Hepatocyte (in vitro differentiated cells): ENCODE measurements at regions not wholly inside any gene's neighbourhood (a gene's known extent, or its start where the extent isn't known, plus 50 kb on each side); places are given as distances from the start of the nearest gene placed in this dataset.

Source experiments
- EZH2 ChIP-seq: fragments of 200-600 bp; sonication (generic); IDR thresholded peaks from 2 replicates; pipeline ENCODE4 v1.6.1; 2016; ENCODE audit warnings: antibody characterized with exemption, mild to moderate bottlenecking, borderline replicate concordance
- EZH2phosphoT487 ChIP-seq: fragments of 200-600 bp; sonication (generic); IDR thresholded peaks from one replicate; pipeline ENCODE4 v1.6.1; 2018; ENCODE audit warnings: antibody characterized with exemption, mild to moderate bottlenecking, low read depth, moderate library complexity; ENCODE audit not compliant: unreplicated experiment, severe bottlenecking
- TF ChIP-seq, protein P1 (sequence below): fragments of 200-600 bp; sonication (generic); IDR thresholded peaks from 2 replicates; pipeline ENCODE4 v1.5.1; 2016; ENCODE audit warnings: antibody characterized with exemption, mild to moderate bottlenecking; ENCODE audit not compliant: poor library complexity

DNA sequence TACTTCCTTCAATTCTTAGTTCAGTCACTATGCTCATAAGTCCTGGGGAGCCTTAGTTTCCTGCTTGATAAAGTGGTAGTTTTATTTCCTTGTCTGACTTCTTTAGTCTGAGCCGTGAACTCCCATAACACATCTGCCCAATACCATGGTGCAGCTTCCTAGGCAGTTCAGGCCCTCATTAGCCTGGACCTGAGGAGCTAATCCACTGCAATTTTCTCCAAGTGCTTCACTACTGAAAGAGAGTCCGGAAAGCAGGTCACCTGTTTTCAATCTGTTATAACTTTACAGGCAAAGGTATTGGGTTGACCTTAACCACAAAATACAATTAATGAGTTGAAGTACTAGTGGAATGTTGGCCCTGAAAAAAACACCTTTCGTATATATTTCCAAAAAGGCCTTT lies 245.4 kb upstream of the BOD1L1 start:
- TF ChIP-seq, protein P1, sequence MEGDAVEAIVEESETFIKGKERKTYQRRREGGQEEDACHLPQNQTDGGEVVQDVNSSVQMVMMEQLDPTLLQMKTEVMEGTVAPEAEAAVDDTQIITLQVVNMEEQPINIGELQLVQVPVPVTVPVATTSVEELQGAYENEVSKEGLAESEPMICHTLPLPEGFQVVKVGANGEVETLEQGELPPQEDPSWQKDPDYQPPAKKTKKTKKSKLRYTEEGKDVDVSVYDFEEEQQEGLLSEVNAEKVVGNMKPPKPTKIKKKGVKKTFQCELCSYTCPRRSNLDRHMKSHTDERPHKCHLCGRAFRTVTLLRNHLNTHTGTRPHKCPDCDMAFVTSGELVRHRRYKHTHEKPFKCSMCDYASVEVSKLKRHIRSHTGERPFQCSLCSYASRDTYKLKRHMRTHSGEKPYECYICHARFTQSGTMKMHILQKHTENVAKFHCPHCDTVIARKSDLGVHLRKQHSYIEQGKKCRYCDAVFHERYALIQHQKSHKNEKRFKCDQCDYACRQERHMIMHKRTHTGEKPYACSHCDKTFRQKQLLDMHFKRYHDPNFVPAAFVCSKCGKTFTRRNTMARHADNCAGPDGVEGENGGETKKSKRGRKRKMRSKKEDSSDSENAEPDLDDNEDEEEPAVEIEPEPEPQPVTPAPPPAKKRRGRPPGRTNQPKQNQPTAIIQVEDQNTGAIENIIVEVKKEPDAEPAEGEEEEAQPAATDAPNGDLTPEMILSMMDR: no peak
- TF ChIP-seq EZH2phosphoT487 (no peak), EZH2 (no peak)
